Stomach (tissue), 4 donors: ENCODE measurements at regions not wholly inside any gene's neighbourhood (a gene's known extent, or its start where the extent isn't known, plus 50 kb on each side); places are given as distances from the start of the nearest gene placed in this dataset.

ENCODE experiments used
- CTCF ChIP-seq, 7 experiments: fragments of 450-650 bp in 4 of 7; fragments of 200-600 bp in 3 of 7; sonication (generic) in 3 of 7; IDR thresholded peaks; one replicate each; pipeline ENCODE4 v1.5.1; 2016 to 2019; ENCODE audit warnings: antibody characterized with exemption in 7 of 7, control low read depth in 2 of 7, mild to moderate bottlenecking in 1 of 7
- EP300 ChIP-seq: sonication (generic); formaldehyde crosslinking; IDR thresholded peaks from one replicate; pipeline ENCODE4 v1.6.1; 2017; ENCODE audit warnings: antibody characterized with exemption
- POLR2A ChIP-seq, 4 donors: fragments of 450-650 bp; IDR thresholded peaks; one replicate each; pipeline ENCODE4 v1.6.1; 2016; ENCODE audit warnings: antibody characterized with exemption in 4 of 4, control low read depth in 2 of 4, mild to moderate bottlenecking in 1 of 4, moderate library complexity in 1 of 4

- TF ChIP-seq POLR2A (IDR thresholded peaks at IDR 0.05) (no peak), CTCF (IDR thresholded peaks at IDR 0.05) (no peak), EP300 (no peak)
Observed at GRCh38 chr10:125247576-125247975, 87.2 kb upstream of the CTBP2 start.
